HG02642 (cell line): ENCODE measurements at regions not wholly inside any gene's neighbourhood (a gene's known extent, or its start where the extent isn't known, plus 50 kb on each side); places are given as distances from the start of the nearest gene placed in this dataset.

Experiments
- ATAC-seq: cut with Tn5 transposase; IDR thresholded peaks from one replicate; pipeline ENCODE4 v1.9.1; 2021; ENCODE audit warnings: mild to moderate bottlenecking; ENCODE audit not compliant: unreplicated experiment, poor library complexity

DNA sequence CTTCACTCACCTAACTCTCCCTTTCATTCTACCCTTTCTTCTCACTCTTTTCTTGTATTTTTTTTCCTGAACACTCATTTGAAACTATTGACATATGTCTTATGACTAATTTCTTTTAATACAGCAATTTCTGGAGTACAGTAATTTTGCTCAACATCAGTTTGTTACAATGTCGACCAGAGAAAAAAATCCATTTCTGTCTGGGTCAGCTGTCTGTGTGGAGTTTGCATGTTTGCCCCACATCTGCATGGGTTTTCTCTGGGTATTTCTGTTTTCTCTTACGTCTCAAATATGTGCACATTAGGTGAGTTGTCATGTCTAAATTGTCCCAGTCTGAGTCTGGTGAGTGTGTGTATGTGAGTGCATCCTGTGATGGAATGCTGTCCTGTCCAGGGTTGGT lies 294.8 kb downstream of the HS3ST1 start:
- ATAC-seq: no peak

DNA sequence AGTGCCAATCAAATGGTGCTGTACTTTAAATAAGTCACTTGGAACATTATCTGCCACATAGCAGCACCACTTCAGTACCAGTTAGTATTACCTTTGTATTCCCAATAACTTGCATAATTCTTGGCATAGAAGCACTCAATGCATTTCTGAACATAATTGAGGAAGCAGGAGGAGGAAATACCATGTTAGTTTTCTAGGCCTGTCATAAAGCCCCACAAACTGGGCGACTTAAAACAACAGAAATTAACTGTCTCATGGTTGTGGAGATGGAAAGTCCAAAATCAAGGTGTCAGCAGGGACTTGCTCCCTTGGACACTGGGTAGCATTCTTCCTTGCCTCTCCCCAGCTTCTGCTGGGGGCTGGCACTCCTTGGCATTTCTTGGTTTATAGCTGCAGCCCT lies 296.2 kb downstream of the HS3ST1 start:
- no peak for ATAC-seq

DNA sequence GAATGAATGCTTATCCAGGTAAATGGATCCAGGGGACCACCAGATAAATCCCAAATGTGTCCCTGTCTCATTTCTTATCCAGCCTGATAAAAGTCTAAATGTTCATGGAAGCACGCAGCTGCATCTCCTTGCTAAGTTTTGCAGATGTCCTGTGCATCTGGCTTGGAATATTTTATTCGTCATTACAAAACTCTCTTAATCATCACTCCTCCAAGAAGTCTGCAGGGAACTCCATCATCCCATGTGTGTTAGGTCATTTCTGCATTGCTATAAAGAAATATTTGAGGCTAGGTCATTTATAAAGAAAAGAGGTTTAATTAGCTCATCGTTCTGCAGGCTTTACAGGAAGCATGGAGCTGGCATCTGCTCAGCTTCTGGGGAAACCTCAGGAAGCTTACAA lies 297.2 kb downstream of the HS3ST1 start:
- ATAC-seq: no peak

DNA sequence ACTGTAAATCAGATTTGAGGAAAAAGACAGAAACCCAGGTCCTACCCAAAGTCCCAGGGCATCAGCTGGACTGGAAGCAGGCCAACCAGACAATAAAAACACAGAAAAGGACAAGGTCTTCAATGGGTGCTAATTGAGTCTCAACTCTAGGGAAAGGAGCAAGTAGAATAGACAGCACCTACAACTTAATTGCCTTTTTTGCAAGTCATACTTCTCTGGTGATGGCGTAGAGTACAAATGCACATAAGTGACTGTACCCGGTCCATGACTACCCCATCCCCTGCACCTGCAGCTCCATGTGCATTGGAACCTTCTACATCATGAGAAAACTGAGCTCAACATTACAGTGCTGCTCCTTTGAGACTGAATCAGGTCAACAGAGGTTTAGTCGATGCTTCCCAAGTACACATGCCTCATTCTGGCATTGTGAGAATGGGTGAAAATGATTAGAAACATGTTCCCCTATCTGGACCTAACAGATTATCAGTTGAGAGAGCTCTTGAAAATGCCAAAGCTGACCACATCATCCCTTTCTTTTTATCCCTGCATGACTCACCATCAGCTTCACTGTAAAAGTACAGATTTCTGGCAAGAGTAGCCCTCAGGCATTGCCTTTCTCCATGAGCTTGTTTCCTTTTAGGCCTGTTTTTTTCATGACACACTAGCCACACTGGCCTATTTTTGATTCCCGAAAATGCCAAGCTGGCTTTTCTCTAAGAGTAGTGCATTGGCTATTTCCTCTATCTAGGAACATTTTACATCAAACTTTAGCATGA lies 298.3 kb downstream of the HS3ST1 start:
- no peak for ATAC-seq

DNA sequence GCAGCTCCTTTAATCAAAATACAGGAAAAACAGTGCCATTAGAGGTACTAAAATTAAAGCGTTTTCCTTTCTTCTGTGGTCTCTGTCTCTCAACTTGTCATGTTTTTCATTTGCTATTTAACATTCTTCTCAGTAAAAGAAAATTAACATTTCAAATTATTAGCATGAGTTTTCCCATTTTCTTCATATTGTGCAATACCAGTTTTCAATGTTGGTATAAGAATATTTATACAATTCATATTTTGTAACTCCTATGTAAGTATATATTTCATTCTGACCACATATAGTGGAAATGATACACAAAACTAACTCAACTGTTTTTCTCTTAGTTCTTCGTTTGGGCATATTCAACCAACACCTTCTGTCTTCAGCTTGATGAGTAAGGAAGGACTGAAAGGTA lies 308.3 kb downstream of the HS3ST1 start:
- no peak for ATAC-seq

DNA sequence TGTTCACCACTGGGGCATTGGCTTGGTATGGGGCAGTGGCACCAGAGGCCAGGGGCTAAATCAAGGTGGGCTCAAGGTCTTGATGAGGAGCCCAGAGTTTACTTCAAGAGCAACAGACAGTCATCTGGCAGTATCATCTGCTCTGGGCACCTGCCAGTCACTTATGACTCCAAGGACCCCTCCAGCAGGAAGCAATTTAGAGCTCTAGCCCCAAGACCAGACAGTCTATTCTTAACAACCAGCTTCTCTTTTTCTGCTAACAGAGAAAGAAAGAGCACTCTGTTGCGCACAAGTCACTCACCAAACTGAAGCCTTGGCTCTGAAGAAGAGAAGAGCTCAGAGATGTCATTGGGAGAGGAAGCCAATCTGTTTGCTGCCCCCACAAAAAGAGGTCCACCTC lies 309.2 kb downstream of the HS3ST1 start:
- ATAC-seq: no peak

DNA sequence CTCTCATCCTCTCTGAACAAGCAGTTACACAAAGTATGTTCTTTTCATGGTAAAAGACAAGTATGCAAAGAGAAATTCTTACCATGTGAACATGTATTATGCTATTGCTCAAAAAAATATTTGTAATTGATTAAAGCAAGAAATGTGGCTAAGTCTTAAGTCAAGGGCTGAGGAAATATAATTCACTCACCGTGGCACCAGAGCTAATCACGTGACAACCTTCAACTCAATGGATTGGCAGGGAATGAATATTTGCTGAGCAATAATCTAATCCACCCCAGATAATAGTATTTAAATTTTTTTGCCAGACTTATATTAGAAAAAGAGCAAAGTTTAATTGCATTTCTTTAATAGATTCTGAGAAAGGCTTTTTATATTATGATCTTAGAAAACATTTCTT lies 310.2 kb downstream of the HS3ST1 start:
- no peak for ATAC-seq

DNA sequence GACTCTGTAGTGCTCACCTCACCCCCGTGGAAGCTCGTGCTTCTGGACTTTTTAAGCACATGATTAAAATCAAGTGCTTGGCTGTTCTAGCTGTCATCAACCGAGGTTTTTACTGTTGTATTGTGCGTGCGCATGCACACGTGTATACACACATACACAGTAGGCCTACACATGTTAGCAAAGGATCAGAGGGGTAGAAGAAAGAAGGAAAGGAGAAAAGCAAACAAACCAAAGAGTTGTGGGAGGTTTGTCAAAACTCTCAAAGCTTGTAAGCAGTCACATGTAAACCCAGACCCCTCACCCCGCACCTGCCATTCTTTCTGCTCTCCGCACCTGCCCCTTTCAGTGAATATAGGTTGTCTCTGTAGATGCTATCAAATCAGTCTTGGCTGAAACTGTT lies 311.8 kb downstream of the HS3ST1 start:
- no peak for ATAC-seq

DNA sequence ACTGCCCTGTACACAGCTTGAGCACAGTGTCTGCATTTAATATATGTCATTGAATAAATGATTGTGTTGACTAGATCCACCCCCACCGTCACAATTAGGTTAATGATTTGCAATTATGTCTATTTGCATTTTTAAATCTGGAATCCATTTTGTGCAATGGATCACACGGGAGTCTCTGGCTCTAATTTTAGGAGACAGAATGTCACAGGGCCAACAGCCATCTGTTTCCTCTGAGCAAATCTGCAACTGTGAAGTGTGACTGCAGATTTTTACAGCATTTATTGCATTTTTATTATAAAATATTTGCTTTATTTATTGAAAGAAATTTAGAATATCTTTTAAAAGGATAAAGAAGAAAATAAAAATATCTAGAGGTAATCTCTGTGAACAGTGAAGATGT lies 316.8 kb downstream of the HS3ST1 start:
- no peak for ATAC-seq

DNA sequence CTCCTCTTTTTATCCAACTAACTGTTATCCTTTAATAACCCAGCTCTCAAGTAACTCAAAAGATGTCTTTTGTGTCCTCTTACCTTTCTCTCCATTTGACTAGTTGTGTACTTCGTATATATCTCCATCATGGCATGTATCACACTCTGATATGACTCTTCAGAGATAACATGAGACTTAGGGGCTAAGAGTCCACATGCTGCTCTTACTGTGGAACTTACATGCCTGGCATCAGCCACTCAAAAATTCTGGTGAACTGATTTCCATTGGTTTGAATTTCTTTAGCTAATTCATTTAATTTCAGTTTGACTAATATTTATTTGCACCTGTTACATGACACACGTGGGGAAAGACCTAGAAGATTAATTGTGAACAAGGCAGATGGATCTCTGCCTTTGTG lies 317.3 kb downstream of the HS3ST1 start:
- no peak for ATAC-seq

DNA sequence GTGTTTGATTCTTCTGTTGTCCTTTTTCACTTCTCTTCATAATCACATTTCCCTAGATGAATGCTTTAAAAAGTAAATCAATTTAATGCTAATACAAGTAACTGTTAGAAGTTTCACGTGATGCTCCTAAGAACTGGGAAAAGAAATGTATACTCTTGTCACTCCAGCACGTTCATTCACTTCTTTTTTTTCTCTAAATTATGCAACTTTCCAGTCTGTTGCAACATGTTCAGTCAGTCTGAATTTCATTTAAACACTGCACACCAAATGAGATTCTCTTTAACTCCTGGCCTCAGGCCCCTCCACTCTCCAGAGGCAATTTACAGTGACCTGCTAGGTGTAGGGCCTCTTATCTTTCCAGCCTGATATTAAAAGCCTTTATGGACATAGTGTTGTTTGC lies 321.9 kb downstream of the HS3ST1 start:
- no peak for ATAC-seq

DNA sequence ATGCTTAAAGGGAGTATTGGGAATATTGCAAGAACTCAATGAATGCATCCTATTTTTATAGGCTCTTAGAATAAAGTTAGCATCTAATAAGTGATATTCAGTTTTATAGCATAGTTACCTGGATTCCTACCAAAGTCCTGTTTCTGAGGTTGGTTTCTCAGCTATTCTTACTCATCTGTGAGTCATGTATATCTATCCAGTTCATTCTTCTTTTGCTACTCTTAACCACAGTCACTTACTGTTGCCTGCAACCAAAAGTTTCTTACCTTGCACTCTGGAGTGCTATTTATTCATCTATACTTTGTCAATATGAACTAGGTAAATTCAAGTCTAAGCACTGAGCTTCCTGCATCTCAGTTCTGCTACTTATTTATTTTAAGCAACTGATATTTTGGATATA lies 322.5 kb downstream of the HS3ST1 start:
- ATAC-seq: no peak

DNA sequence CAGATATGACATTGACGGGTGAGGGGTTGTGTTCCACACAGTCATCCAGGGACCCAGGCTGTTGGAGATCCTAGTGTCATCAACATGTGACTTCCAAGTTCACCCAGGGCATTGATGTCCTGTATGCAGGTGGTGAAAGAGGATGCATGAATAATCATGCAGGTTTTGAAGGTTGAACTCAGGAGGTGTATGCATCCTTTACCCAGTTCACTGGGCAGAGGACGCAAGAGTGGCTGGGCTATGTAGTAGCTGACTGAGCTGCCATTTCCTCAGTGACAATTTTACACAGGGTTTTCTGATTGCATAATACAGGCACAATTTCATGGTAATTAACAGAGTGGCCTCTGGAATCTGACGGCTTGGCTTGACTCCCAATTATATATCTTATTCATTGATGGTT lies 323.0 kb downstream of the HS3ST1 start:
- no peak for ATAC-seq

DNA sequence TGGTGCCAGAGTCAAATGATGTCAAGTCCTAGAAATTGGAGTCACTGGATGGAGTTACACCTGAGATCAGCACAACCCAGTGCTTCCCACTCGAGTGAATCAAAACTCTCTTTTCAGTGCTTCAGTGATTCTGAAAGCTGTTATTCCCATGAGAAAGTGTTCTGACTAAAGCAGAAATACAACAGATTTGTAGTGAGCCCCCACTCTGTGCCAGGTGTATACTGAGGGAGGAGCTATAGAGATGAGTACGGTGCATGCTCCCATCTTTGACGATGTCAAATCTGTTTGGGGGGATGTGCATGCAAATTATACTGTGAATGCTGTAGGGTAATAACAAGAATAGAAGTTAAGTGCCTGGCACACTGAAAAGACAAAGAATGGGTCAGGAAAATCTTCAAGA lies 330.2 kb downstream of the HS3ST1 start:
- peak; percentile 58 for ATAC-seq

DNA sequence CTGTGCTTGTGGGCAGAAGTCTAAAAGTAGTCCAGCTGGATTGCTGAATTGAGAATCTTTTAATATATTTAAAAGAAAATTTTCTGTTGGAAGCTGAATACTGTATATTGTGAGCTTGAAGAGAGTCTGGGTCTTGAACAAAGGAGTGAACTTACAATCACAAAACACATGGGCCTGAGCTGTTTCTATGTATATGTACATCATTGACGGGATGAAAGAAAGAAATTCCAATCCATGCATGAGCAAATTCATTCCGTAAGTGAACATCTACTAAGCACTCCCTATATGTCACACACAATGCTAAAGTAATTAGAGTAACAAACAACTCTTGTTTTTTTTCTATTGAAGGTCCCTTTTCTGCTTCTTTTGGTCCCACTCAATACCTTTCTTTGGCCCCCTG lies 331.0 kb downstream of the HS3ST1 start:
- ATAC-seq: no peak

DNA sequence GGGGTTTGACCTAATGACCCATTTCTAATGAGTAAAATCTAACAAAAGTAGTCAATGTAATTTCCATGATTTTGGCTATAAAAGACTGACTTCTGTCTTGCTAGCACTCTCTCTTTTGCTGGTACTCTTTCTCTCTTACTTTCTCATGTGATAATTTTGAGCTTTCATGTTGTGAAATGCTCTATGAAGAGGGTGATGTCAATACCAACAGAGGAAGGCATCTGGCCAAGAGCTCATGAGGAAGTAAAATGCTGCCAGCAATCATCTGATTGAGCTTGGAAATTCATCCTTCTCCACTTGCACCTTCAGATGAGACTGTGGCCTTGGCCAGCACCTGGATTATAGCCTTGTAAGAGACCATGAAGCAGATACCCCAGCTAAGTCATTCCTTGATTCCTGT lies 347.7 kb downstream of the HS3ST1 start:
- no peak for ATAC-seq

DNA sequence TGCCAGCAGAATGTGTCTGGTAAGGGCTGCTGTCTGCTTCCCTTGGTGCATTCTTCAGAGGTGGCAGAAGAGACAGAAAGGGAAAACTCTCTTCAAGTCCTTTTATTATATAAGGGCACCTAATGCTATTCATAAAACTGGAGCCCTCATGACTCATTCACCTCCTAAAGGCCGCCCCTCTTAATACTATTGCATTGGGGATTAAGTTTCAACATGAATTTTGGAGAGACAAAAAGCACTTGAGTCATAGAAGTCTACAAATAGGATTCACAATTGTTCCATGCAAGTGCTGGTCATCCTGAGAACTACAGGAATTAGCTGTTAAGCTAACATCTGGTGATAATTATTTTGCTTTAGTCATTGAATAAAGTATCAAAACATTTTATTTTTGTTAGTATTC lies 349.5 kb downstream of the HS3ST1 start:
- ATAC-seq: no peak

DNA sequence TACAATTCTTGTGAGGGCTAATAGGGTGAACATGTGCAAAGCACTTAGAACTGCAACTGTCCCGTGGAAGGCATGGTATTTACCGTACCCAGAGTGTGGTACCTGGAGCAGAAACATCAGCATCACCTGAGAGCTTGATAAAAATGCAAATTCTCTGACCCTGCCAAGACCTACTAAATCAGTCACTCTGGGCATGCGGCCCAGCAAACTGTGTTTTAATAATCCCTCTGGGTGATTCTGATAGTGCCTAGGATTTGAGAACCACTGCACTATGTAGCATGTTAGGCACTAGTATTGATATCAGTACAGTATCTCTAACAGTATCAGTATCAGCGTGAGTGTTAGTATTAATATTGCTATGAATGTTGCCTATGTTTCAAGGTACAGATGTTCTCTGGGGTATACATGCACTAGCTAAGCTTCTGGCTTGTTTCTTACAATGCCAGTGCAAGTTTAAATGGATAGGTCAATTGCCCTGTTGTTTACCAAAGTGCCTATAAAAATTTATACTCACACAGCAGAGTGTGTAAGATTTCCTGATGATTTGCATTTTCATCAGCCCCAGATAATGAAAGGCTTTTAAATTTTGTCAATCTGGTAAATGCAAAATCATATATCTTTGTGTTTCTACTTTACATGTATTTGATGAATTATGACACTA lies 354.0 kb downstream of the HS3ST1 start:
- no peak for ATAC-seq

DNA sequence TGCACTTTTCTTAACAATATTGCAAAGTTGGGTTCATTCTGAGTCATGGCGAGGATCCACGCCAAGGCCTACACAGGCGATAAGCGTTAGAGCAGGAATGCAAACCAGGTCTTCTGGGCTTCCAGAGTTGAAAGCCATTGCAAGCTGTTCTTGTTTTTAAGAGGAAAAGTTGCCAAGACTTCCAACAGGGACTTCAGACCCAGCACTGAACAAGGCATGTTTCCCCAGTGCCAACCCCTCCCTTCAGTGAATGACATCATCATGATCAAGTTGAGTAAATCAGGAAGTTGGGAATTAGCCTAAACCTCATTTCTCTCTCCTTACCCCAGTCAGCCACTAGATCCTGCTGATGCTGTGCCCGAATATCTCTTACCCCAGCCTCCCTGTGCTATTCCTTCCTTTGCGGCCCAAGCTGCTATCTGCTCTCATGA lies 355.1 kb downstream of the HS3ST1 start:
- no peak for ATAC-seq

DNA sequence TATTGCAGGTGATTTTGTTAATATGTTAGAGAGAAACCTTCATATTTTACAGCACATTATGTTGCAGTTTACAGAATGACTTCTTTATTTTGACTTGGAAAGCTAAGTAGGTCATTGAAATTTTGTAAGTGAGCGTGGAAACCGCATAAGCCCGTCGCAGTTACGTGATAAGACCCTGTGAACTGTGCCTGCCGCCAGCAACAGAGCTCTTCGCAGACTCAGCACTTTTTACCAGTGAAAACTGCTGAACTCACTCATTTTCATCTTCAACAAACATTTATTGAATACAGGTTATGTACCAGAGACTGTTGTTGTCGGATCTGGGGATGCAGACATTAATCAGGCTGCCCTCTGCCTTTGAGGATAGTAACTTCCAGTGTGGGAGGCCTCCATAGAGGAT lies 355.7 kb downstream of the HS3ST1 start:
- no peak for ATAC-seq

DNA sequence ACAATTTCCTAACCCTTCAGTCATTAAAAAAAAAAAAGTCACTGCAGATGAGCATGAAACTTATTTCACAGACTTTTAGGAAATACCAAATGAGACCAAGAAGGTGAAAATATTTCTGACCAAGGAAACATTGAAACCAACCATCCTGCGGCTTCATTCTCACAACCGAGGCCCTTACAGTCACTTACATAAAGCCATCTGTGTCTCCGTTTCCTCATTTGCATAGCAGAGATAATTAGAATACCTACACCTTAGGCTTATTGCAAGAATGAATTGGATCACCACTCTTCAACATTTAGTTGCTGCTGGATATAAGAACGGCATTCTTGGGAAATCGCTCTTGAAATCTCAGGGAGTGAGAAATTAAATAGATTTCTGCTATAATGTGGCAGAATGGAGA lies 356.2 kb downstream of the HS3ST1 start:
- no peak for ATAC-seq

DNA sequence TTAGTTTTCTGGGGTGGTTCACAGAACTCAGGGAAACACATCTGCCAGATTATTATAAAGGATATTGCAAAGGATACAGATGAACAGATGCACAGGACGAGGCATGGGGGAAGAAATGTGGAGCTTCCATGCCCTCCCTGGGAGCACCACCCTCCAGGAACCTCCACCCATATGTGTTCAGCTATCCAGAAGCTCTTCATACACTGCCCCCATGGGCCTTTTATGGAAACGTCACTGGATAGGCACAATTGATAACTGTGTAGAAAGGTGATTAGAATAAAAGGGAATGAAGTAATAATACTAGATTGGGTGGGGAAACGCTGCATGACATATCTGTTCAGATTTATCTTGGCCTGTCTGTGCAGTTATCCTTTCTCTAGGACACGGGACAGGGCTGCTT lies 357.9 kb downstream of the HS3ST1 start:
- no peak for ATAC-seq
